SJSA1 (cell line): ENCODE measurements at regions not wholly inside any gene's neighbourhood (a gene's known extent, or its start where the extent isn't known, plus 50 kb on each side); places are given as distances from the start of the nearest gene placed in this dataset.
"Not testable (repeated sequence)": the region's sequence is repeated elsewhere in the genome, so short reads cannot be mapped to it uniquely, and the experiment has no call there.

Experiments
- DNase-seq, 2 experiments: peaks; one replicate each; pipeline ENCODE4 v3.0.0-alpha.2; 2015 to 2020; ENCODE audit warnings: low spot score in 2 of 2, low read depth in 1 of 2
- H3K27ac ChIP-seq: fragments of 250-450 bp; sonication (Bioruptor Pico); 2 replicates; pipeline ENCODE4 v1.5.1; 2020; ENCODE audit warnings: mild to moderate bottlenecking, moderate library complexity
- H3K27me3 ChIP-seq: fragments of 250-450 bp; sonication (Bioruptor Pico); replicated peaks from 2 replicates; pipeline ENCODE4 v1.5.1; 2020; ENCODE audit warnings: mild to moderate bottlenecking, moderate library complexity
- H3K36me3 ChIP-seq: fragments of 250-450 bp; sonication (Bioruptor Pico); 2 replicates; pipeline ENCODE4 v1.5.1; 2020; ENCODE audit warnings: mild to moderate bottlenecking
- H3K4me1 ChIP-seq: fragments of 250-450 bp; sonication (Bioruptor Pico); replicated peaks from 2 replicates; pipeline ENCODE4 v1.6.1; 2021; ENCODE audit warnings: mild to moderate bottlenecking
- H3K4me3 ChIP-seq: fragments of 250-450 bp; sonication (Bioruptor Pico); 2 replicates; pipeline ENCODE4 v1.5.1; 2020; ENCODE audit warnings: mild to moderate bottlenecking
- H3K9me3 ChIP-seq: fragments of 250-450 bp; sonication (Bioruptor Pico); replicated peaks from 2 replicates; pipeline ENCODE4 v1.5.1; 2020; ENCODE audit warnings: mild to moderate bottlenecking

- H3K27me3 ChIP-seq = no peaks in the 10 kb centered on the region
- no peaks in the 10 kb centered on the region for H3K4me1 ChIP-seq
- H3K4me3 ChIP-seq = no peak overlapping the region
- DNase-seq = no peak
- H3K36me3 ChIP-seq = no peaks in the 10 kb centered on the region
- H3K9me3 ChIP-seq = no peaks in the 10 kb centered on the region
- H3K27ac ChIP-seq = no peak overlapping the region
Observed at GRCh38 chr5:163947848-163948666, 442.6 kb downstream of the MAT2B start.

DNA sequence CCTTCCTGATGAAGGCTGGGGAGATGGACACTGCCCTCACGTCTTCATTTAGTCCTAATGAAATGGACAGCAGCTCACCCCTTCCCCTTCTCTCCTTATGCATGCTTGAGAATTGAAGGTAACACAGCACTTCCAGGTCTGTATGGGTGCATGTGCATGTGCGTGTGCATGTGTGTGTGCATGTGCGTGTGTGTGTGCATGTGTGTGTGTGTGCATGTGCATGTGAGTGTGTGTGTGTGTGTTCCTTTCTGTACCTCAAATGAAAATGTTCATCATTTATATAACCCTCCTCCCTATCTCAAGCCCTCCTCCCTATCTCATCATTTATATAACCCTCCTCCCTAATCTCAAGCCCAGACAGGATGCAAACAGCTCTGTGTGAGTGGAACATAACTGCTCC, 444.8 kb downstream of the MAT2B start:
- no peak overlapping the region for H3K27ac ChIP-seq
- DNase-seq = no peak
- H3K27me3 ChIP-seq = no peaks in the 10 kb centered on the region
- no peaks in the 10 kb centered on the region for H3K9me3 ChIP-seq
- no peak overlapping the region for H3K4me3 ChIP-seq
- no peaks in the 10 kb centered on the region for H3K36me3 ChIP-seq
- H3K4me1 ChIP-seq = no peaks in the 10 kb centered on the region

DNA sequence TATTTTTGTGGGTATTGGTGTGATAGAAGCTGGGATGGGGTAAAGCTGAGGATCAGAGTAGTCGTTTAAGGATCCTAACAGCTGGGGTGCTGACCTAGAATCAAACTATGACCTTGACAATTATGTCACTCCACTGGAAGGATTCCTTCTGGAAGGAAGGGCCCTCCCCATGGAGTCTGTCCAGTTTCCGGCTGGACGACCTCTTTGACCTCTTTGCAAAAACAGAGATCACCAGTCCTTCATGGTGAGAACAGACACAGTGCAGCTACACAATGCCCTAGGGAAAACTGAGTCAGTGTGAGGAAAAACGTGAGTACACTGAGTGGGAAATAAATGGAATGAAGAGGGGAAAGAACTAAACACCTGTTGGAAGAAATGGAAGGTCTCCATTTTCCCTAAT, 445.6 kb downstream of the MAT2B start:
- H3K36me3 ChIP-seq = no peaks in the 10 kb centered on the region
- no peak overlapping the region for H3K4me3 ChIP-seq
- no peaks in the 10 kb centered on the region for H3K9me3 ChIP-seq
- no peak overlapping the region for H3K27ac ChIP-seq
- no peak for DNase-seq
- no peaks in the 10 kb centered on the region for H3K4me1 ChIP-seq
- H3K27me3 ChIP-seq = no peaks in the 10 kb centered on the region

GRCh38 chr5:163953901-163954300, 448.5 kb downstream of the MAT2B start:
- H3K4me3 ChIP-seq = no peak overlapping the region

GRCh38 chr5:163961230-163961629, 455.8 kb downstream of the MAT2B start:
- not testable (repeated sequence) for H3K27me3 ChIP-seq, H3K27ac ChIP-seq, H3K9me3 ChIP-seq, H3K4me1 ChIP-seq, H3K36me3 ChIP-seq, DNase-seq, H3K4me3 ChIP-seq

More at GRCh38 chr5:163953901-163954300, 448.5 kb downstream of the MAT2B start:
- Histone ChIP-seq H3K36me3 (no peaks in the 10 kb centered on the region), H3K27me3 (no peaks in the 10 kb centered on the region), H3K4me1 (no peaks in the 10 kb centered on the region), H3K27ac (no peak overlapping the region), H3K9me3 (no peaks in the 10 kb centered on the region)
- DNase-seq = no peak

DNA sequence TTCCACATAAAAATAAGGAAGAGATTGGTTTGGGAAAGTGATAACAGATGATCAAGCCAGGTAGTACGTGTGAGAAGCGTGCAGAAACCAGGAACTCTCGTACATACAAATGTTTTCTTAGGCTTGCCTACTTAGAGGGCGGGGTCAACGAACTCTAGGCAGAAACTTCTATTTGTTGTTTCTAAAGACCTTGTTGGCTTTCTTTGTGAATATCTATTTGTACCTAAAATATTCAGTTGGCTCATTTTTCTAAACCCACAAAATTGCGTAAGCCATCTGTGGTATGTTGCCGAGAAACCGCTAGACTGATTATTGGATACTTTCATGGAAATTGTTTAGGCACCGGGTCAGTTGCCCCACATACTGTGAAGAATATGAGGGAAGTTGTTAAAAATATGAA, 458.5 kb downstream of the MAT2B start:
- H3K4me3 ChIP-seq = no peak overlapping the region
- H3K9me3 ChIP-seq = no peaks in the 10 kb centered on the region
- no peaks in the 10 kb centered on the region for H3K4me1 ChIP-seq
- no peak for DNase-seq
- no peaks in the 10 kb centered on the region for H3K36me3 ChIP-seq
- no peak overlapping the region for H3K27ac ChIP-seq
- H3K27me3 ChIP-seq = 0 out of 2 replicates have a peak, but pooled peaks cover 2% of the 10 kb centered on the region

GRCh38 chr5:163964671-163965070, 459.3 kb downstream of the MAT2B start:
- Histone ChIP-seq H3K36me3 (no peaks in the 10 kb centered on the region), H3K27me3 (0 out of 2 replicates have a peak, but pooled peaks cover 2% of the 10 kb centered on the region), H3K4me3 (no peak overlapping the region), H3K27ac (no peak overlapping the region), H3K4me1 (no peaks in the 10 kb centered on the region), H3K9me3 (no peaks in the 10 kb centered on the region)
- no peak for DNase-seq

DNA sequence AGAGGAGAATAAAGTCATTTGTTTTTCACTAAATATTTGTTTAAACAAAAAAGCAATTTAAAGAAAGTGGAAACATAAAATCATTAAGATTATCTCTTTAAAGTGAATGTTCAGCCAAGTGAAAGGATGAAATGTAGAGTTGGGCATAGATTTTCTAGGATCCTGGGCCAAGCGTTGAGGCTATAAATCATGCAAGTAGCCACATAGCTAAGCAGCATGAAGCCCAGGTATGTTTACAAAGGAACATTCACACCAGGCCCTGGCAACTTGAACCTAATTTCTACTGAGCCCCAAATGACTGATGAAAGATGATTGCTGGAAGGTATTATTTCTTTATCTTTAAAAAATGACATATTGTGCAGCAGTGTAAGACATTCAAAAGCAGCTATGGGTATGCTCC, 461.8 kb downstream of the MAT2B start:
- Histone ChIP-seq H3K27ac (no peak overlapping the region), H3K9me3 (no peaks in the 10 kb centered on the region), H3K36me3 (no peaks in the 10 kb centered on the region), H3K27me3 (0 out of 2 replicates have a peak, but pooled peaks cover 2% of the 10 kb centered on the region), H3K4me3 (no peak overlapping the region), H3K4me1 (no peaks in the 10 kb centered on the region)
- no peak for DNase-seq

- Histone ChIP-seq H3K4me3 (no peak overlapping the region), H3K4me1 (no peaks in the 10 kb centered on the region), H3K27ac (no peak overlapping the region), H3K9me3 (no peaks in the 10 kb centered on the region), H3K27me3 (no peaks in the 10 kb centered on the region), H3K36me3 (no peaks in the 10 kb centered on the region)
- no peak for DNase-seq
Observed at GRCh38 chr5:163968651-163969050, 463.2 kb downstream of the MAT2B start.

DNA sequence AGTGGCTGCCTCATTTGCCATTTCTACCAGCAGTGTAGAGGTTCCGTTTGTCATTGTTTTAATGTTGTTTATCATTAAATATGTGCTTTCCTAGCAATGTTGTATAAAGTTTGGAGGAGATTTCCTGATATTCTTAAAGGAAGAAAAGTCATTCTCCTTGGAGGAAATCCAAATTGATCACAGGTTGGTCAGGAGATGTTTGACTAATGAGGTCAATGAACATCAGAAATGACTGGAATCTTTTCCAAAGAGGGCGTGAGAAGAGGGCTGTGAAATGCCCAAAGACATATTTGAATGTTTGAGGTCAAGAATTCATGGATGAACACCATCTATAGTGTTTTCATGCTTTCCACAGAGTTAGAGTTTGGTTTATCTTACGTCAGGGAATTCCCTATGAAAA, 471.3 kb downstream of the MAT2B start:
- Histone ChIP-seq H3K27ac (no peak overlapping the region), H3K27me3 (no peaks in the 10 kb centered on the region), H3K9me3 (no peaks in the 10 kb centered on the region), H3K4me3 (no peak overlapping the region), H3K36me3 (no peaks in the 10 kb centered on the region), H3K4me1 (no peaks in the 10 kb centered on the region)
- DNase-seq = no peak

DNA sequence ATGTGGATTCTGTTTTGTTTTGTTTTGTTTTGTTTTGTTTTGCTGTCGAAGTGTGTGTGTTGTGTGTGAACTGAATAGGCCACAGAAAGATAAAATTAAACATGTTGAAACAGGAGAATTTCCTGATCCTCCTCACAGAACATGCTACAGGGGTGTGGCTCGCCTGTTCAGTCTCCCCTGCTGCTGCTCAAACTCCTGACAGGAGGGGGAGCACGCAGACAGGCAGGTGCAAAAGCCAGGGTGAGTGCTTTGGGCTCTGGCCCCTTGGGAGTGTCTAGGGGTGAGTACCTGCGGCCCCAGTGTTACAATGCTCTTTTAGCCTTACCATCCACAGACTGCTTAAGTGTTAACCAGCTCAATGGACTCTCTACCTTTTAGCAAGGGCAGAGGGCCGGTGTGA, 473.5 kb downstream of the MAT2B start:
- no peak overlapping the region for H3K4me3 ChIP-seq
- H3K27ac ChIP-seq = no peak overlapping the region
- no peaks in the 10 kb centered on the region for H3K36me3 ChIP-seq
- no peak for DNase-seq
- H3K9me3 ChIP-seq = no peaks in the 10 kb centered on the region
- H3K4me1 ChIP-seq = no peaks in the 10 kb centered on the region
- H3K27me3 ChIP-seq = no peaks in the 10 kb centered on the region

GRCh38 chr5:163988566-163988965, 483.1 kb downstream of the MAT2B start:
- Histone ChIP-seq H3K4me3 (no peak overlapping the region), H3K27me3 (no peaks in the 10 kb centered on the region), H3K36me3 (no peaks in the 10 kb centered on the region), H3K27ac (no peak overlapping the region), H3K9me3 (no peaks in the 10 kb centered on the region), H3K4me1 (no peaks in the 10 kb centered on the region)
- DNase-seq = no peak

DNA sequence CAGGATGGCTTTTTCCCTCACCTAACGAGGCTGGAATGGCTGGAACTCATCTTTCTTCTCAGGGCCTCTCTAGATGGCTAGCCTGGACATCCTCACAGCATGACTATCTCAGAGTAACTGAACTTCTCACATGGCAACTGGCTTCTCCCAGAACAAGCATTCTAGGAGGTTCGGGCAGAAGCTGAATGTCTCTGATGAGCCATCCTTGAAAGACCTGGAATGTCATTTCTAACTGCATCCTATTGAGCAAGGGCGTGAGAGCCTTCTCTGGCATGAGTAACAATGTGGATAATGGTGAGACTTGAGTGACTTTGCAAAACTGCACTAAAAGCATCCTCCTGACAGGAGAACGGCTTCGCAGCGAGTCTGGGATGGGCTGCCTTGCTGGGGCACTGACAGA, 487.7 kb downstream of the MAT2B start:
- Histone ChIP-seq H3K4me3 (no peak overlapping the region), H3K27ac (no peak overlapping the region), H3K36me3 (no peaks in the 10 kb centered on the region), H3K27me3 (no peaks in the 10 kb centered on the region), H3K4me1 (no peaks in the 10 kb centered on the region), H3K9me3 (no peaks in the 10 kb centered on the region)
- no peak for DNase-seq

DNA sequence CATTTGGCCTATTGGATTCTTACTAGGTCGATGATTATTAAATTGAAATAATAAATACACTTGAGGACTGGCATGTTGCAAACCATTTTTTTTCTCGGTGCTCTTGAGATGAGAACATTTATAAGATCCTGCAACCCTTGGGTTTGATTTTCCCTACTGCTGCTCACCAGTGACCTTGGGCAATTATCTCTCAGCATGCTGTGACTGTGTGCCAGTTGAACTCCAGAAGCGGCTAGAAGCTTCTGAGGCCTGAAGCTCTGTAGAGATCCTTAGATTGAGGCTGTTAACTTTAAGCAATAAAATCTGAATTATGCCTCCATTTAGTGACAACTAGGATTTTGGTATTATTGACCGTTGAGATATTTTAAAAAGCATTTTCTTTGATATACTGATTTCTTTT, 489.8 kb downstream of the MAT2B start:
- no peaks in the 10 kb centered on the region for H3K27me3 ChIP-seq
- no peak for DNase-seq
- H3K27ac ChIP-seq = no peak overlapping the region
- H3K9me3 ChIP-seq = no peaks in the 10 kb centered on the region
- no peaks in the 10 kb centered on the region for H3K4me1 ChIP-seq
- no peaks in the 10 kb centered on the region for H3K36me3 ChIP-seq
- H3K4me3 ChIP-seq = no peak overlapping the region

GRCh38 chr5:163997965-163998364, 492.5 kb downstream of the MAT2B start:
- Histone ChIP-seq H3K4me1 (no peaks in the 10 kb centered on the region), H3K4me3 (no peak overlapping the region), H3K27ac (no peak overlapping the region), H3K9me3 (no peaks in the 10 kb centered on the region), H3K27me3 (no peaks in the 10 kb centered on the region), H3K36me3 (no peaks in the 10 kb centered on the region)
- no peak for DNase-seq
